Brain pericyte (primary cell): ENCODE measurements at regions not wholly inside any gene's neighbourhood (a gene's known extent, or its start where the extent isn't known, plus 50 kb on each side); places are given as distances from the start of the nearest gene placed in this dataset.
"Not testable (repeated sequence)": the region's sequence is repeated elsewhere in the genome, so short reads cannot be mapped to it uniquely, and the experiment has no call there.

ENCODE experiments used
- DNase-seq: peaks from one replicate; pipeline ENCODE4 v3.0.0-alpha.2; 2012; ENCODE audit warnings: low read depth, low spot score

DNA sequence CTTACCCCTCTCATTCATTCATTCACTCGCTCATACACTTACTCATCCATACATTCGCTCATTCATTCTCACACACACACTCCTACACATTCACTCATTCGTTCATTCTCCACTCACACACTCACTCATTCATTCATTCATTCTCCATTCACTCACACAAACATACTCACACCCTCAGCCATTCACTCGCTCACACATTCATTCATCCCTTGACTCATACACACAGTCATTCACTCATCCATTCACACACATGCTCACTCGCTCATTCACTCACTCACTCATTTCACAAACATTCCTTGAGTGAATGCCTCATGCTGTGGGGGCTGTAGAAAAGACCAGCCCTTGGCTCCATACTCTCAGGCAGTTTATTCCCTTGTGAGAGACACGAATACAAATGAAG lies 151.1 kb upstream of the MAMLD1 start:
- no peak for DNase-seq

GRCh38 chrX:150212672-150213480 lies 150.2 kb upstream of the MAMLD1 start:
- DNase-seq, result no peak

GRCh38 chrX:150213481-150214030 lies 149.6 kb upstream of the MAMLD1 start:
- DNase-seq, result no peak

GRCh38 chrX:150216000-150216399 lies 147.1 kb upstream of the MAMLD1 start:
- DNase-seq, result not testable (repeated sequence)

DNA sequence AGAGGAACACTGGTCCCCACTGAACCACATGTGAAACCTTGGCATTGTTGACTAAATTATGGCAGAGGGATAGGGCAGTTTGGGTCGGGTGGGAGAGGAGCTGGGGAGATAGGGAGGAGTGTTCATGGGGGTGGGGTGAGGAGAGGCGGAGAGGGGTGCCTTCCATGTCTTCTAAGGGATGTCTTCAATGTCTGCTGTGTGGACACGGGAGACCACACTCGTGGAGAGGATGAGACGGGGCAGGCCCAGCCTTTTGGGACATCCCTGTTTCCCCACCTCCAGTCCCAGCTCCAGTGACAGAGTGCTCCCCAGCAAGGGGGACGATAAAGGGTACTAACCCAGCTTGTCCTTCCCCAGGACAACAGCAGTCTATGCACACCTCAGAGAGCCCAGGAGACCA lies 146.4 kb upstream of the MAMLD1 start:
- DNase-seq, result no peak

DNA sequence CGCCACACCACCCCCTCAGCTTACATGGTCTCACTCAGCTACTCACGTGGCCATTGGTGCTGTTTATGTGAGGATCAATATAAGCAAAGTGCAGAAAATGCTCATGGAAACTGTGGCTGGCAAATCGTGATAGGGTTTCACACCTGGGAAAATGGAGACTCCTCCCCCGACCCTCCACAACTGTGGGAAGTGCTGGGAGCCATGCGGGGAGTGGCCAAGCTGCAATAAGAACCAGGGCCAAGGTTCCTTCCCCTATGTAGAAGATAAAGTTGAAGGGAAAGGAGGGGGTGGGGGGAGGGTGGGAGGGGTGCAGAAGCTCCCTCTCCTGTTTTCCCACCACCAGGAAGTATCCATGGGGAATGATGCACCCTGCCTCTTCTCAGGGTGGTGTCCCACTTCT lies 145.5 kb upstream of the MAMLD1 start:
- DNase-seq, result no peak

DNA sequence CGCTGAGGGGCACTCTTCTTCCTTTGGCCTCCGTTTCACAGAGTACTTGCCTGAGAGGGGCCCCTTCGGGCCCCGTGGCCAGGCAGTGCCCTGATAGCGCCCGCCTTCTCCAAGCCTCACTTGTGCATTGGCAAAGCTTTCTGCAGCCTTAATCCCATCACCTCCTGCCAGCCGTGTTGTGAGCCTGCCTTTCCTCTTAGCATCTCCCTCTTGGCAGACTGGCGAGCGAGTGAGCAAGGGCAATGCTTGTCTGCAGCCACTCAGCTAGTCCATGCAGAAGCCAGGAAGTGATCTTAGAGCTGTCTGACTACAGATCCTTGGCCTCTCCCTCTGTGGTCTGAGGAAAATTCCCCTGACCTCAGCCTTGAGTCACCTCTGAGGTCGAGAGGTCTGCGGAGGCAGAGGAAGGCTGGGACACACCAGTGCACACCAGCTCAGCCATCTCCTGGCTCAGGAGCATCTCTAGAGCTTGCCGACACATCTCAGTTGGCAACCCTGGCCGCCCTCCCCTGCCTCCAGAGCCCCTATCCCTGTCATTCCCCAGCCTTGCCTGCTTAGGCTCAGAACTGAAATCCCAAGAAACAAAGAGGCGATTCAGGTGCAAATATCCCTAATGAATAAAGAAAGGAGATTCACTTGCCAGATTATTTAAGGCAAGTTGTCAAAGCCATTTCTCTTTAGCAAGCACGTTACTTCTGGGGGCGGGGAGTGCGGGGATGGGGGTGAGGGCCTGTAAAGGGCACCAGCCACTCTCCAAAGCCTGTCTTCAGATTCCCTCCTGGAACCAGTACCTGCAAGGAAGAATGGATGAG lies 143.5 kb upstream of the MAMLD1 start:
- DNase-seq, result no peak

DNA sequence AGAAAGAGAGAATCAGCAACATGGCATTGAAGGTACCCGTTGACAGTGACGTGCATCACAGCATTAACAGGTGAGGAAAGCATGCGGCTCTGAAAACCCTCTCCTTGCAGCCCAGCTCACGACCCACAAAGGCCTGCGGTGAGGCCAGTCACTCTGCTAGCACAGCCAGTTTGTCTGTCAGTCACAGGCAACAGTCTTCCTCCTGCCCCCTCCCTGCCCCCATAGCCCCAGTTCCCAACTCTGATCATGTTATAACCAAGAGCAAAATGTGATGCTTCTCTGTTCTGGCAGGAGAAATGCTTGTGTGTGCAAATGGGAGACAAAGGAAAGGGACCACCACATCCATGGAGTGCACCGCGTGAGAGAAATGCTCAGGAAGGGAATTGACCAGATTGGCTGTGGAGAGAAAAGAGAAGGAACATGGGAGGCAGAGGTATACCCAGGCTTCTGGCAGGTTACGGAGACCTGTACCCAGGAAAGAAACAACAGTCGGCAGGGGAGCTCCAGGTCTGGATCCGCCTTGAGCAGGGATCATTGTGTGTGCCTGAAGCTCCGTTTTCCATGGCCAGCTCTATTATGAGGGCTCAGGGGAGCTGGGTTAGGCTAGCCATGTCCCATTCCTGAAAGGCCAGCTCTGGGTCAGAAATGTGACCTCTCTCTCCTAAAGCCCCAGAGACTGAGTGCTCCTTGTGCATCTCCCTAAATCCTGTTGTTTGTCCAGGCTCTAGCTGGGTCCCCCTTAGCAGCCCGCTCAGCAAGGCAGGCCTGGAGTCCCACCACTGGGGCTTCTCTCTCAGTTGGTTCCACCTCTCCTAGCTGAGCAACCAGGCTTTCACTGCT lies 139.7 kb upstream of the MAMLD1 start:
- no peak for DNase-seq

DNA sequence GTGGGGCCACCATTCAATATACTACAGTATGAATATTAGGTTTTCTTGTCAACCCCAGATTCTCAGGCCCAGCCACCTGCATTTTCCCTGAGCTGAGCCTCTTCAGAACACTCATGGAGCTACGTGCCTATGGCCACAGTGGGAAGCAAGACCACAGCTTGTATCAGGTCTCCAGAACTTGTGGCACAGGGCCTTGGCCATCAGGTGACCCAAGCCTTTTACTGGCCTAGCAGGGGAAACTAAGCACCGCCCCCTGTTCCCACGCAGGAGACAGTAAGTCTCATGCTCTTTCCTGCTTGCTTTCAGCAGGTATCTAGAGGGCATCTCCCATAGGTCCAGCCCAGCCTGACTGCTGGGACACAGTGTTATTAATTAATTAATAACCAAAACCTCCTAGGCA lies 138.4 kb upstream of the MAMLD1 start:
- DNase-seq, result no peak

GRCh38 chrX:150225266-150225665 lies 137.9 kb upstream of the MAMLD1 start:
- DNase-seq, result no peak

DNA sequence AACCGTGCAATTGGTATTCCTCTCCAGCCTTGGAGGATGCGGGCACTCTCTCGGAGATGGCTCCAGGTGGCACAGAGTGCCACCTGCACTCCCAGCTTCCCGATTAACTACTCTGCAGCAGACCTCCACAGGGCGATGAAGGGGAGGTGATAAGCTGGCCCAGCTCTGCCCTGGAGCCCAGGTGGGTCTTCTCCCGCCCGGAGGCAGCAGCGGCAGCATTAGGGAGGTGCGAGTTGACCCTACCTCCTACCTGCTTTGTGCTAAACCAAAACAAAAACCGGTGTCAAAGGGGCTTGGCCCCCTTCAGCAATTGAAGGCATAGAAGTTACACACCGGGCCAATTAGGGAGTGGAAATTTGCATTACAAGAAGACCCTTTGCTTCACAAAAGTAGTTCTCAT lies 137.4 kb upstream of the MAMLD1 start:
- DNase-seq, result no peak

DNA sequence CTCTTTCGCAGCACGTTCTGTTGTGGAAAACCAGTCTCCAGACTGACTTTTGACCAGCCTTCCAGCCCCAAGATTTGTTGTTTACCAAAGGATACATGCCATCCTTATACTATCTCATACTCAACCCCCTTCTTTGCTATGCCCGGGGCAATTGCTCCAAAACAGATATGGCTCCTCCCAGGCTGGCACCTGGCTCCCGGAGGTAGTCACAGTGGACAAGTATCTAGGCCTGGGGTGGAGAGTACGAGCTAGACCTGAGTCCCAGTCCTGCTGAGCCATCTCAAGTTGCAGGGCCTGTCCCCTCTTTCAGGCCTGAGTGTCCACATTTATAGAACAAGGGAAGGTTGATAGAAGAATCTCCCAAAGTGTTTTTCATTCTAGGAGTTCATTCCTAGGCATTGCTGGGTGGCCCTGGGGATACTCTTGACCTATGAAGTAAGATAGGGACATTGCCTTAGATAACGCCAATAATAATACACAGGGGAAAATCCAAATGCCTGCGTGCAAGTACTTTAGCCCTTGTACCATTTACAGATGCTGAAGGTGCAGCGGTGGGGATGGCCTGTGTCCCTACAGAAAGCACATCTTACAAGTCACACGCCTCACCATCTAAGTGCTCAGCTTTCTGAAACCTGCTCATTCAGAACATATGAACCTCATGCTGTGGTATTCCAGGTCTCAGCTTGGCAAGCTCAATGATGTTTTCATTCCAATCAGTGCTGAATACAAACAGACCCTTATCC lies 136.7 kb upstream of the MAMLD1 start:
- DNase-seq, result no peak

DNA sequence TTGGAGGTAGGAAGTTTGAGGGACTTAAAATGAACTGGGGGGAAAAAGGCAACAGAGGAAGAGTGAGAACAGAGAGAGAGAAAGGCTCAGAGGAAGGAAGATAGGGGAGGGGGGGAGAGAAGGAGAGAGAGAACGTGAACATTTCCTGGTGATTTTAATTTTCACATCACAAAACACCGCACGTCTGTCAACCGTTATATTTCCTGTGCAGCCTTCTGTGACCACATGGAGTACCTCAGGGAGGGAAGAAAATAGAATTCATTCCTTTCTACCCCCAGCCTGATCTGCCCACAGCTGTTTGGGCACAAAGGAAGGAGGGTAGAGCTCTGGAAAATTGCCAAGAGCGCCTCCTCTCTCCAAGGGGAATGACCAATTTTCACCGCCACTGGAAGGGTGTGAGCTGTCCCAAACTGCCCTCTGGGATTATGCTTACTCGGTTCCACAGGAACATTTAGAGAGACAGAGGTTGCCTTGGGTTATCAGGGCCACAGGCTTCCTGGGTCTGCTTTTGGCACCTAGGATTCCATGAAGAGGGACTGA lies 135.7 kb upstream of the MAMLD1 start:
- no peak for DNase-seq

GRCh38 chrX:150227873-150228410 lies 135.2 kb upstream of the MAMLD1 start:
- no peak for DNase-seq

- DNase-seq, result no peak
These were observed 134.7 kb upstream of the MAMLD1 start for GRCh38 chrX:150228431-150228830.

DNA sequence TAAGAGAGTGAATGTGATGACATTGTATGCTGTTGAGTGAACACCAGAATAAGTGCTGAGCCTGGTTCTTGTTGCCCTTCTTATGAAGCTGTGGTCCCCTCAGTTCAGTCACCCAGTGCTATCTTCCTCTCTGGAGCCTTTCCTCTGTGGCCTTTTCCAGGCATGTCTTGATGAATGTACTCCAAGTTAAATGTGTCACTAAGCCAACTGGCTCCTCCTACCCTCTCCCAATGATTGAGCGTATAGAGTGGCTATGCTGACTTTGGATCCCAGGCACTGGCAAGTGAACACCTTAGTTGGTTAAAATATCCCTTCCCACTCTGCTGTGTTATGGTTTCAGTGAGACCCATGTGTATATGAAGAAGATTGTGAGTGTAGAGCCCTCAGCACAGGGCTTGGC lies 134.1 kb upstream of the MAMLD1 start:
- no peak for DNase-seq

DNA sequence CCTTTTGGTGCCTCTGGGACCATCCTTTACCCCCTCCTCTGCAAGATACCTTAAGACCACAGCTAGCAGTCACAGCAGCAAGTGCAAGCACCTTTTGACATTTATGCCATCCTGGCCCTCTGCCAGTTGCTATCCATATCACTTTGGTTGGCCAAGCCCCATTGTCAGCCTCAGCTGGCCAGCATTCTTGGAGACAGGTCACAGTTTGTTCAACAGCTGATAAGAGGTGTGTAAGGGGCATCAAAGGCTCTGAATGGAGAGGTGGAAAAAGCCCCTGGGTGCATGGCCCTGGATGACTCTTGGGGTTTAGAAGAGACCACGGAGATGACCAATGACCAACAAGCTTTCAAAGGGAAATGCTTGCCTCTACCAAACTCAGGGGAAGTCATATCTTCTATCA lies 133.6 kb upstream of the MAMLD1 start:
- DNase-seq, result no peak

GRCh38 chrX:150230952-150231351 lies 132.2 kb upstream of the MAMLD1 start:
- DNase-seq, result not testable (repeated sequence)

GRCh38 chrX:150231368-150231767 lies 131.7 kb upstream of the MAMLD1 start:
- not testable (repeated sequence) for DNase-seq

- DNase-seq, result not testable (repeated sequence)
These were observed 130.9 kb upstream of the MAMLD1 start for GRCh38 chrX:150232222-150232621.
